H1 (cell line): ENCODE measurements at regions not wholly inside any gene's neighbourhood (a gene's known extent, or its start where the extent isn't known, plus 50 kb on each side); places are given as distances from the start of the nearest gene placed in this dataset.

Experiments
- CTCF ChIA-PET: fragments of 300-600 bp; sonication (Branson Sonifier 250); formaldehyde crosslinking; loops from one replicate; lab custom pipeline; 2021; ENCODE audit not compliant: partially characterized antibody; lab: Charles Lee
- POLR2A ChIA-PET: fragments of 300-600 bp; sonication (Branson Sonifier 250); formaldehyde crosslinking; loops from one replicate; lab custom pipeline; 2021; ENCODE audit warnings: inconsistent platforms; ENCODE audit not compliant: partially characterized antibody; lab: Charles Lee
- DNase-seq, 2 experiments: peaks; one replicate each; pipeline versions ENCODE4 v3.0.0 to v3.0.0-alpha.2; 2010 to 2022; ENCODE audit warnings: low spot score in 2 of 2, low read depth in 1 of 2, mixed read lengths in 1 of 2
- FAIRE-seq: peaks from 2 replicates; lab custom pipeline; 2011; peaks lifted over from hg19 to GRCh38; lab: Jason Lieb, UNC
- H2AFZ ChIP-seq: 2 replicates; pipeline ENCODE4 v1.8.1; 2012; ENCODE audit warnings: low read length, inconsistent platforms
- H2AK5ac ChIP-seq: 2 replicates; pipeline ENCODE4 v1.6.1; 2013; ENCODE audit warnings: low read depth, low read length
- H2BK120ac ChIP-seq: replicated peaks from 2 replicates; pipeline ENCODE3; 2013; ENCODE audit warnings: low read depth, low read length, inconsistent platforms
- H2BK12ac ChIP-seq: 2 replicates; pipeline ENCODE4 v1.6.1; 2013; ENCODE audit warnings: low read depth, low read length
- H2BK15ac ChIP-seq: 2 replicates; pipeline ENCODE4 v1.6.1; 2013; ENCODE audit warnings: low read length
- H2BK20ac ChIP-seq: 2 replicates; pipeline ENCODE4 v1.6.1; 2013; ENCODE audit warnings: low read length
- H2BK5ac ChIP-seq: 2 replicates; pipeline ENCODE4 v1.6.1; 2013; ENCODE audit warnings: low read depth, low read length
- H3K14ac ChIP-seq: 2 replicates; pipeline ENCODE4 v1.6.1; 2013; ENCODE audit warnings: inconsistent platforms; ENCODE audit not compliant: insufficient read length
- H3K18ac ChIP-seq: 2 replicates; pipeline ENCODE4 v1.6.1; 2013; ENCODE audit warnings: low read length; ENCODE audit errors: extremely low read depth
- H3K23ac ChIP-seq: 2 replicates; pipeline ENCODE4 v1.6.1; 2013; ENCODE audit warnings: inconsistent platforms; ENCODE audit not compliant: insufficient read length
- H3K23me2 ChIP-seq: 2 replicates; pipeline ENCODE4 v1.6.1; 2013; ENCODE audit warnings: low read depth, low read length
- H3K27ac ChIP-seq: 2 replicates; pipeline ENCODE4 v1.6.1; 2011; ENCODE audit warnings: low read depth, low read length, inconsistent platforms
- H3K27me3 ChIP-seq, 4 experiments: replicated peaks in 1 of 4; 1 replicate in 1 of 4; 2 replicates in 3 of 4; pipeline versions ENCODE4 v1.6.1 to v1.8.1; 2011 to 2013; ENCODE audit warnings: low read length in 3 of 4, mild to moderate bottlenecking in 3 of 4, inconsistent platforms in 2 of 4, mixed read lengths in 2 of 4, moderate library complexity in 1 of 4; ENCODE audit not compliant: control insufficient read depth in 3 of 4, insufficient read depth in 3 of 4; ENCODE audit errors: extremely low read depth in 1 of 4
- H3K36me3 ChIP-seq, 4 experiments: 2 replicates each; pipeline versions ENCODE4 v1.6.1 to v1.8.1; 2011 to 2013; ENCODE audit warnings: mild to moderate bottlenecking in 4 of 4, low read length in 3 of 4, moderate library complexity in 2 of 4, control low read depth in 1 of 4, inconsistent platforms in 1 of 4; ENCODE audit not compliant: insufficient read depth in 4 of 4, control insufficient read depth in 2 of 4
- H3K4ac ChIP-seq: replicated peaks from 2 replicates; pipeline ENCODE3; 2013; ENCODE audit warnings: low read length, low read depth, mixed read lengths, inconsistent platforms; ENCODE audit not compliant: insufficient read length
- H3K4me1 ChIP-seq, 4 experiments: replicated peaks in 1 of 4; 1 replicate in 1 of 4; 2 replicates in 3 of 4; pipeline versions ENCODE4 v1.6.1 to v1.8.1; 2011 to 2013; ENCODE audit warnings: low read length in 3 of 4, inconsistent platforms in 2 of 4, mixed read lengths in 1 of 4; ENCODE audit not compliant: insufficient read depth in 4 of 4, control insufficient read depth in 3 of 4
- H3K4me2 ChIP-seq, 2 experiments: 2 replicates each; pipeline versions ENCODE4 v1.6.1 to v1.8.1; 2011 to 2013; ENCODE audit warnings: low read depth in 2 of 2, low read length in 2 of 2, control low read depth in 1 of 2, inconsistent platforms in 1 of 2, mild to moderate bottlenecking in 1 of 2; ENCODE audit not compliant: insufficient read depth in 1 of 2
- H3K4me3 ChIP-seq, 4 experiments: fragments of 200-600, 300-600 bp in 1 of 4; sonication (generic), shearing (Covaris generic), sonication (Bioruptor Twin) in 1 of 4; 2 replicates each; pipeline versions ENCODE4 v1.5.1 to v1.8.1; 2011 to 2016; ENCODE audit warnings: low read length in 4 of 4, low read depth in 3 of 4, control low read depth in 2 of 4, inconsistent platforms in 2 of 4, mild to moderate bottlenecking in 2 of 4, mixed read lengths in 1 of 4, moderate library complexity in 1 of 4; ENCODE audit not compliant: insufficient read depth in 2 of 4; ENCODE audit errors: extremely low read depth in 1 of 4
- H3K56ac ChIP-seq: replicated peaks from 2 replicates; pipeline ENCODE3; 2013; ENCODE audit warnings: low read depth, mild to moderate bottlenecking, mixed read lengths, low read length, inconsistent platforms; ENCODE audit not compliant: insufficient read length
- H3K79me1 ChIP-seq: 2 replicates; pipeline ENCODE4 v1.6.1; 2013; ENCODE audit warnings: low read depth, low read length, control low read depth
- H3K79me2 ChIP-seq, 2 experiments: 2 replicates each; pipeline versions ENCODE4 v1.6.1 to v1.8.1; 2012 to 2013; ENCODE audit warnings: low read length in 2 of 2, mild to moderate bottlenecking in 2 of 2, inconsistent platforms in 1 of 2; ENCODE audit not compliant: insufficient read depth in 2 of 2, control insufficient read depth in 1 of 2
- H3K9ac ChIP-seq, 4 experiments: replicated peaks in 1 of 4; 1 replicate in 1 of 4; 2 replicates in 3 of 4; pipeline versions ENCODE4 v1.6.1 to v1.8.1; 2011 to 2013; ENCODE audit warnings: low read depth in 3 of 4, low read length in 3 of 4, control low read depth in 2 of 4, mild to moderate bottlenecking in 2 of 4, moderate library complexity in 2 of 4, inconsistent platforms in 1 of 4; ENCODE audit errors: extremely low read depth in 1 of 4
- H3K9me3 ChIP-seq, 2 experiments: 2 replicates each; pipeline versions ENCODE4 v1.6.1 to v1.8.1; 2012 to 2013; ENCODE audit warnings: mild to moderate bottlenecking in 2 of 2, moderate library complexity in 2 of 2, control low read depth in 1 of 2, inconsistent platforms in 1 of 2, low read depth in 1 of 2, low read length in 1 of 2, mixed read lengths in 1 of 2; ENCODE audit not compliant: insufficient read depth in 2 of 2
- H4K20me1 ChIP-seq, 2 experiments: replicated peaks in 1 of 2; 2 replicates each; pipeline versions ENCODE3 to v1.8.1; 2011 to 2013; ENCODE audit warnings: inconsistent platforms in 2 of 2, low read length in 2 of 2, mild to moderate bottlenecking in 1 of 2; ENCODE audit not compliant: insufficient read depth in 2 of 2, control insufficient read depth in 1 of 2
- H4K5ac ChIP-seq: 2 replicates; pipeline ENCODE4 v1.6.1; 2013; ENCODE audit warnings: low read length, low read depth, mixed read lengths, inconsistent platforms; ENCODE audit not compliant: insufficient read length
- H4K8ac ChIP-seq: 2 replicates; pipeline ENCODE4 v1.8.0; 2013; ENCODE audit warnings: mild to moderate bottlenecking, moderate library complexity, low read length, inconsistent platforms; ENCODE audit not compliant: insufficient read depth; ENCODE audit errors: extremely low read depth
- H4K91ac ChIP-seq: replicated peaks from 2 replicates; pipeline ENCODE3; 2013; ENCODE audit warnings: low read length, mixed read lengths, inconsistent platforms; ENCODE audit not compliant: insufficient read length
- CEBPB ChIP-seq: IDR thresholded peaks from 2 replicates; pipeline ENCODE4 v1.6.1; 2012; ENCODE audit warnings: low read depth, low read length
- POU5F1 ChIP-seq: IDR thresholded peaks from 2 replicates; pipeline ENCODE4 v1.6.1; 2011; ENCODE audit warnings: low read depth, mild to moderate bottlenecking, low read length, moderate library complexity
- WGBS, 2 experiments: shearing (Covaris generic) in 1 of 2; methylation state at CpG; one replicate each; pipeline versions ENCODE4 v1.1.6 to v1.1.7; 2013 to 2015; ENCODE audit warnings: low lambda C conversion rate in 2 of 2, mixed read lengths in 2 of 2, inconsistent platforms in 1 of 2, low coverage in 1 of 2, missing lambda C conversion rate in 1 of 2; ENCODE audit not compliant: insufficient replicate concordance in 2 of 2, insufficient coverage in 1 of 2, insufficient read length in 1 of 2; ENCODE audit errors: extremely low coverage in 1 of 2, missing lambda C conversion rate in 1 of 2; 5-methylcytosine and 5-hydroxymethylcytosine counted together

DNA sequence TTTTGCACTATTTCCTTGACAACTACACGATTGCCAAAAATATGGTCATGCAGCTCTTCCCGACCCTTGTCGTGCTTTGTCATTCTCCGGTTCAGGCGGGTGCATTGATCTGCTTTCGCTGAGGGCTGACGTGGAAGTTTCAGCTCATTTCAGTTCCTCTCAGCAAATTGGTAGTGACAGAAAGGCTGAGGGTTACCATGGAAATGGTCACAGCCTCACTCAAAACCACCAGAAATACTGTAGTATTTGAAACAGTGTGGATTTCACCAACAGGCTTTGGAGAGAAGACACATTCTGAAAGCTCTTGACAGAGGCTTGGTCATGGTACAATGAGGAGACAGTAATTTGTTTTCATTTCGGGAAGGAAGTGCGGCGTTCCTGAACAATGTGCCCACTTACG, 99.7 kb upstream of the EXOC2 start:
- Histone ChIP-seq H2BK20ac (no peak overlapping the region), H3K79me2 (no peaks in the 10 kb centered on the region), H3K27ac (no peak overlapping the region), H3K9me3 (no peaks in the 10 kb centered on the region), H3K56ac (no peak overlapping the region), H4K20me1 (no peaks in the 10 kb centered on the region), H2AK5ac (no peak overlapping the region), H2BK15ac (no peak overlapping the region), H3K4me1 (peaks cover 0 to 8% (median 3%) of the 10 kb centered on the region in 4 experiments; a peak in 4 of 7 replicates), H2BK120ac (no peak overlapping the region), H3K4me2 (no peak overlapping the region), H3K14ac (no peak overlapping the region), H2AFZ (no peak overlapping the region), H2BK12ac (no peak overlapping the region), H4K5ac (no peak overlapping the region), H3K18ac (no peak overlapping the region), H2BK5ac (no peak overlapping the region), H3K4ac (no peak overlapping the region), H3K27me3 (no peaks in the 10 kb centered on the region), H4K8ac (no peak overlapping the region), H3K36me3 (no peaks in the 10 kb centered on the region), H3K23ac (no peak overlapping the region), H3K79me1 (no peaks in the 10 kb centered on the region), H3K23me2 (no peaks in the 10 kb centered on the region), H3K4me3 (no peak overlapping the region), H3K9ac (no peak overlapping the region), H4K91ac (no peak overlapping the region)
- ChIA-PET POLR2A (interaction anchor here (0.7 kb wide), 1 partner anchor 35 kb away, joined by 5 read pairs; no protein-coding TSS in a partner anchor), CTCF (interaction anchor here (0.6 to 1.4 kb wide), 4 partner anchors 46 to 109 kb away, joined by 3 read pairs; no protein-coding TSS in a partner anchor)
- 90% methylated on average over 11 of the region's 11 CpGs; no CpG with 5 or more reads in 1 of the 2 experiments for WGBS, 2 experiments
- no peak for DNase-seq
- no peak for FAIRE-seq
- TF ChIP-seq CEBPB, result no peak
- TF ChIP-seq POU5F1, result no peak
